ENCODE measurements at regions not wholly inside any gene's neighbourhood (a gene's known extent, or its start where the extent isn't known, plus 50 kb on each side); places are given as distances from the start of the nearest gene placed in this dataset.

- Histone ChIP-seq H3K4me1 (ENCODE audit: control insufficient read depth in 3 of 3, insufficient read depth in 3 of 3, low read length in 3 of 3) (no peaks in the 10 kb centered on the region), H3K9ac (ENCODE audit: low read depth in 1 of 3, low read length in 3 of 3) (no peak overlapping the region), H3K4me3 (ENCODE audit: low read length in 3 of 3) (no peak overlapping the region), H3K27ac (ENCODE audit: low read depth, low read length) (no peak overlapping the region), H3K27me3 (ENCODE audit: control insufficient read depth in 3 of 3, insufficient read depth in 3 of 3, low read length in 3 of 3) (no peaks in the 10 kb centered on the region), H3K9me3 (ENCODE audit: control insufficient read depth in 3 of 3, low read length in 3 of 3) (no peaks in the 10 kb centered on the region), H3K36me3 (ENCODE audit: control insufficient read depth in 3 of 3, insufficient read depth in 3 of 3, low read length in 3 of 3) (no peaks in the 10 kb centered on the region)
Measured at GRCh38 chr3:105255350-105255749, 111.4 kb upstream of the ALCAM start.

DNA sequence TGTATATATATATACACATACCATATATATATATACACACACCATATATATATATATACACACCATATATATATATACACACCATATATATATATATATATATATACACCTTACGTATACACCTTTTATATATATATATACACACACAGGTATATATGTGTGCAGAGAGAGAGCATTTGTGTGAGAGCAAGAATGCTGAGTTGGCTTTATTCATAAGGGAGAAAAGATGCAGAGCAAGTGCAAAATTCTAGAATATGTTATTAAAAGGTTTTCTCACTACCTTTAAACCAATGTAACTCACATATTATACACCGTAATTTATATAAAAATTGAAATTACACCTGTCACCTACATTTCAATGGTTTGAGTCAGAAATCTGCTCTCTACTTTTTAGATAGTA lies 107.2 kb upstream of the ALCAM start:
- Histone ChIP-seq H3K36me3 (ENCODE audit: control insufficient read depth in 3 of 3, insufficient read depth in 3 of 3, low read length in 3 of 3) (no peaks in the 10 kb centered on the region), H3K9ac (ENCODE audit: low read depth in 1 of 3, low read length in 3 of 3) (no peak overlapping the region), H3K27me3 (ENCODE audit: control insufficient read depth in 3 of 3, insufficient read depth in 3 of 3, low read length in 3 of 3) (no peaks in the 10 kb centered on the region), H3K4me3 (ENCODE audit: low read length in 3 of 3) (no peak overlapping the region), H3K4me1 (ENCODE audit: control insufficient read depth in 3 of 3, insufficient read depth in 3 of 3, low read length in 3 of 3) (no peaks in the 10 kb centered on the region), H3K27ac (ENCODE audit: low read depth, low read length) (no peak overlapping the region), H3K9me3 (ENCODE audit: control insufficient read depth in 3 of 3, low read length in 3 of 3) (no peaks in the 10 kb centered on the region)

DNA sequence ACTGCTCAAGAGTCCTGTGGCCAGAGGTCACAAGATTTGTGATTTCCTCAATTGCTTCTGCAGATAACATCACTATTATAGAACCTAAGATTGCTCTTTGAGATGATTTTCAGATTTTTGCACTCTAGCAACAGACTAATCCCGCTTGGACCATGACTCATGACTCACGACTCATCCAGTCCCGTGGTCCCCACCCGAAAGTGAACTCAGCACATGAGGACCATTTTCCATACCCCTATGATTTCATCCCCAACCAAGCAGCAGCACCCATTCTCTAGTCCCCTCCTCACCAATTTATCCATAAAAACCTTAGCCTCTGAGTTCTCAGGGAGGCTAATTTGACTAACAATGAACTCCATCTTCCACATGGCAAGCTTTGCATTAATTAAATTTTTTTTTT lies 106.3 kb upstream of the ALCAM start:
- H3K9ac ChIP-seq (ENCODE audit: low read depth in 1 of 3, low read length in 3 of 3): no peak overlapping the region
- H3K36me3 ChIP-seq (ENCODE audit: control insufficient read depth in 3 of 3, insufficient read depth in 3 of 3, low read length in 3 of 3): no peaks in the 10 kb centered on the region
- H3K4me3 ChIP-seq (ENCODE audit: low read length in 3 of 3): no peak overlapping the region
- no peaks in the 10 kb centered on the region for H3K9me3 ChIP-seq (ENCODE audit: control insufficient read depth in 3 of 3, low read length in 3 of 3)
- no peak overlapping the region for H3K27ac ChIP-seq (ENCODE audit: low read depth, low read length)
- H3K27me3 ChIP-seq (ENCODE audit: control insufficient read depth in 3 of 3, insufficient read depth in 3 of 3, low read length in 3 of 3): no peaks in the 10 kb centered on the region
- H3K4me1 ChIP-seq (ENCODE audit: control insufficient read depth in 3 of 3, insufficient read depth in 3 of 3, low read length in 3 of 3): no peaks in the 10 kb centered on the region

GRCh38 chr3:105274536-105274935 lies 92.2 kb upstream of the ALCAM start:
- no peak overlapping the region for H3K9ac ChIP-seq (ENCODE audit: low read depth in 1 of 3, low read length in 3 of 3)
- no peak overlapping the region for H3K27ac ChIP-seq (ENCODE audit: low read depth, low read length)
- H3K36me3 ChIP-seq (ENCODE audit: control insufficient read depth in 3 of 3, insufficient read depth in 3 of 3, low read length in 3 of 3): no peaks in the 10 kb centered on the region
- H3K4me3 ChIP-seq (ENCODE audit: low read length in 3 of 3): no peak overlapping the region
- no peaks in the 10 kb centered on the region for H3K27me3 ChIP-seq (ENCODE audit: control insufficient read depth in 3 of 3, insufficient read depth in 3 of 3, low read length in 3 of 3)
- peaks cover 0 to 2% (median 0%) of the 10 kb centered on the region in 3 donors for H3K9me3 ChIP-seq (ENCODE audit: control insufficient read depth in 3 of 3, low read length in 3 of 3)
- H3K4me1 ChIP-seq (ENCODE audit: control insufficient read depth in 3 of 3, insufficient read depth in 3 of 3, low read length in 3 of 3): no peaks in the 10 kb centered on the region

GRCh38 chr3:105274958-105275357 lies 91.8 kb upstream of the ALCAM start:
- H3K4me3 ChIP-seq (ENCODE audit: low read length in 3 of 3): no peak overlapping the region

GRCh38 chr3:105277656-105278055 lies 89.1 kb upstream of the ALCAM start:
- H3K4me3 ChIP-seq (ENCODE audit: low read length in 3 of 3): no peak overlapping the region
- H3K36me3 ChIP-seq (ENCODE audit: control insufficient read depth in 3 of 3, insufficient read depth in 3 of 3, low read length in 3 of 3): no peaks in the 10 kb centered on the region
- no peaks in the 10 kb centered on the region for H3K9me3 ChIP-seq (ENCODE audit: control insufficient read depth in 3 of 3, low read length in 3 of 3)
- no peaks in the 10 kb centered on the region for H3K27me3 ChIP-seq (ENCODE audit: control insufficient read depth in 3 of 3, insufficient read depth in 3 of 3, low read length in 3 of 3)
- H3K4me1 ChIP-seq (ENCODE audit: control insufficient read depth in 3 of 3, insufficient read depth in 3 of 3, low read length in 3 of 3): no peaks in the 10 kb centered on the region
- H3K9ac ChIP-seq (ENCODE audit: low read depth in 1 of 3, low read length in 3 of 3): no peak overlapping the region
- no peak overlapping the region for H3K27ac ChIP-seq (ENCODE audit: low read depth, low read length)

More at GRCh38 chr3:105274958-105275357, 91.8 kb upstream of the ALCAM start:
- H3K9ac ChIP-seq (ENCODE audit: low read depth in 1 of 3, low read length in 3 of 3): no peak overlapping the region
- H3K27me3 ChIP-seq (ENCODE audit: control insufficient read depth in 3 of 3, insufficient read depth in 3 of 3, low read length in 3 of 3): no peaks in the 10 kb centered on the region
- H3K36me3 ChIP-seq (ENCODE audit: control insufficient read depth in 3 of 3, insufficient read depth in 3 of 3, low read length in 3 of 3): no peaks in the 10 kb centered on the region
- peaks cover 0 to 2% (median 0%) of the 10 kb centered on the region in 3 donors for H3K9me3 ChIP-seq (ENCODE audit: control insufficient read depth in 3 of 3, low read length in 3 of 3)
- H3K4me1 ChIP-seq (ENCODE audit: control insufficient read depth in 3 of 3, insufficient read depth in 3 of 3, low read length in 3 of 3): no peaks in the 10 kb centered on the region
- no peak overlapping the region for H3K27ac ChIP-seq (ENCODE audit: low read depth, low read length)

- Histone ChIP-seq H3K9ac (ENCODE audit: low read depth in 1 of 3, low read length in 3 of 3) (no peak overlapping the region), H3K4me3 (ENCODE audit: low read length in 3 of 3) (no peak overlapping the region), H3K4me1 (ENCODE audit: control insufficient read depth in 3 of 3, insufficient read depth in 3 of 3, low read length in 3 of 3) (no peaks in the 10 kb centered on the region), H3K27me3 (ENCODE audit: control insufficient read depth in 3 of 3, insufficient read depth in 3 of 3, low read length in 3 of 3) (no peaks in the 10 kb centered on the region), H3K27ac (ENCODE audit: low read depth, low read length) (no peak overlapping the region), H3K36me3 (ENCODE audit: control insufficient read depth in 3 of 3, insufficient read depth in 3 of 3, low read length in 3 of 3) (no peaks in the 10 kb centered on the region), H3K9me3 (ENCODE audit: control insufficient read depth in 3 of 3, low read length in 3 of 3) (no peaks in the 10 kb centered on the region)
Measured at GRCh38 chr3:105278688-105279087, 88.0 kb upstream of the ALCAM start.

DNA sequence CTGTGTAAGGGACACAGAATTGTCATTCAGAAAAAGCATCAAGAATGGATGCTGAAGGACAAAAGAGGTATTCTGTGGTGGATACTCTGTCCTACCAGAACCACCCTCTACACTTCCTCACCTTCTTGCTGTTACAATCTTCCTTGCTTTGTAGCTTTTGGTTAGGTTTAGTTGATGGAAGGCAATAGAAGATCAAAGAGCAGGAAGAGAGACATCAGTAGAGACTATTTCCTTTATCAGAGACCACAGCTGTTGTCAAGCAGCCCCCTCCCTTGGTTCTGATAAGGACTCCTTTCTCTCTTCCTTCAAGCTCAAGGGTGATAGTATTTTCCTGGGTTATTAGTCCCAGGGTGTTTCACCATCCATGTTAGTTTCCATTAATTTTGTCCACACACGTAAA lies 84.7 kb upstream of the ALCAM start:
- Histone ChIP-seq H3K9me3 (ENCODE audit: control insufficient read depth in 3 of 3, low read length in 3 of 3) (no peaks in the 10 kb centered on the region), H3K36me3 (ENCODE audit: control insufficient read depth in 3 of 3, insufficient read depth in 3 of 3, low read length in 3 of 3) (no peaks in the 10 kb centered on the region), H3K27ac (ENCODE audit: low read depth, low read length) (no peak overlapping the region), H3K9ac (ENCODE audit: low read depth in 1 of 3, low read length in 3 of 3) (no peak overlapping the region), H3K4me3 (ENCODE audit: low read length in 3 of 3) (no peak overlapping the region), H3K4me1 (ENCODE audit: control insufficient read depth in 3 of 3, insufficient read depth in 3 of 3, low read length in 3 of 3) (no peaks in the 10 kb centered on the region), H3K27me3 (ENCODE audit: control insufficient read depth in 3 of 3, insufficient read depth in 3 of 3, low read length in 3 of 3) (no peaks in the 10 kb centered on the region)

DNA sequence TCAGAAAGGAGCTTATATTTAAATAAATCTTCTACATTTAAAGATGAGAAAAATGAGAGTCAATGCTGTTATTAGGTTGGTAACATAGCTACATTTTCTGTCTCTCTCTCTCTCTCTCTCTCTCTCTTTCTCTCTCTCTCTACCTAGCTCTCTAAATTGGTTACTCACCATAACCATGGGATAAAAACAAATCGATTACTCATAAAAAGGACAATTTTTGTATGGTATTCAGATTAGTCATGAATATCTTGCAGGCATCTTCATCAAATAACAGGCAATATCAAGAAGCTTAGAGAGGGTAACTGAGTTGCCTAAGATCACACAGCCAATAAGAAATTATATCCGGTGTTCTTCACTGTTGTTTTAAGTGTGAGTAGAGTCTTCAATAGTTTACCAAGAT lies 81.8 kb upstream of the ALCAM start:
- Histone ChIP-seq H3K9me3 (ENCODE audit: control insufficient read depth in 3 of 3, low read length in 3 of 3) (no peaks in the 10 kb centered on the region), H3K36me3 (ENCODE audit: control insufficient read depth in 3 of 3, insufficient read depth in 3 of 3, low read length in 3 of 3) (no peaks in the 10 kb centered on the region), H3K9ac (ENCODE audit: low read depth in 1 of 3, low read length in 3 of 3) (no peak overlapping the region), H3K27ac (ENCODE audit: low read depth, low read length) (no peak overlapping the region), H3K4me3 (ENCODE audit: low read length in 3 of 3) (no peak overlapping the region), H3K4me1 (ENCODE audit: control insufficient read depth in 3 of 3, insufficient read depth in 3 of 3, low read length in 3 of 3) (no peaks in the 10 kb centered on the region), H3K27me3 (ENCODE audit: control insufficient read depth in 3 of 3, insufficient read depth in 3 of 3, low read length in 3 of 3) (no peaks in the 10 kb centered on the region)

- no peak overlapping the region for H3K4me3 ChIP-seq (ENCODE audit: low read length in 3 of 3)
- H3K36me3 ChIP-seq (ENCODE audit: control insufficient read depth in 3 of 3, insufficient read depth in 3 of 3, low read length in 3 of 3): no peaks in the 10 kb centered on the region
- H3K9ac ChIP-seq (ENCODE audit: low read depth in 1 of 3, low read length in 3 of 3): no peak overlapping the region
Measured at GRCh38 chr3:105285653-105286241, 81.0 kb upstream of the ALCAM start.

DNA sequence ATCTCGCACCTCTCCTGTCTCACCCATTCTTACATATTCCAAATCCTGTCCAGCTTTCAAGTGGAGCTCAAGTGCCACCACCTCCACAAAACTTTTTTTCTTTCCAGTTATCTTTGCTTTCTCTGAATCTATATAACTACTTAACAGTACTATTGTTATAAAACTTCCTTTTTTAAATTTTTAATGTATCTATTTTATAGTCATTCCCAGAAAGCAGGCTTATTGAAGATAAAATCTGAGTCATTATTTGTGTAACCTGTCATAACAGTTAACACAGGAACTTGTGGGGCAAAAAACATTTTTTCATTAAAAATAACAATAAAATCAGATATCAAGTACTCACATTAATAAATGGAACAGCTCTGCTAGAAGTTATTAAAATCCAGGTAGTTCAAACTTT lies 73.3 kb upstream of the ALCAM start:
- H3K4me3 ChIP-seq (ENCODE audit: low read length in 3 of 3): no peak overlapping the region
- no peaks in the 10 kb centered on the region for H3K27me3 ChIP-seq (ENCODE audit: control insufficient read depth in 3 of 3, insufficient read depth in 3 of 3, low read length in 3 of 3)
- H3K27ac ChIP-seq (ENCODE audit: low read depth, low read length): no peak overlapping the region
- H3K4me1 ChIP-seq (ENCODE audit: control insufficient read depth in 3 of 3, insufficient read depth in 3 of 3, low read length in 3 of 3): no peaks in the 10 kb centered on the region
- no peaks in the 10 kb centered on the region for H3K9me3 ChIP-seq (ENCODE audit: control insufficient read depth in 3 of 3, low read length in 3 of 3)
- H3K36me3 ChIP-seq (ENCODE audit: control insufficient read depth in 3 of 3, insufficient read depth in 3 of 3, low read length in 3 of 3): no peaks in the 10 kb centered on the region
- no peak overlapping the region for H3K9ac ChIP-seq (ENCODE audit: low read depth in 1 of 3, low read length in 3 of 3)

More at GRCh38 chr3:105285653-105286241, 81.0 kb upstream of the ALCAM start:
- no peaks in the 10 kb centered on the region for H3K4me1 ChIP-seq (ENCODE audit: control insufficient read depth in 3 of 3, insufficient read depth in 3 of 3, low read length in 3 of 3)
- H3K27ac ChIP-seq (ENCODE audit: low read depth, low read length): no peak overlapping the region
- H3K9me3 ChIP-seq (ENCODE audit: control insufficient read depth in 3 of 3, low read length in 3 of 3): no peaks in the 10 kb centered on the region
- H3K27me3 ChIP-seq (ENCODE audit: control insufficient read depth in 3 of 3, insufficient read depth in 3 of 3, low read length in 3 of 3): no peaks in the 10 kb centered on the region

Data from skeletal muscle tissue (tissue), 3 donors.